HepG2 (cell line): ENCODE measurements at regions not wholly inside any gene's neighbourhood (a gene's known extent, or its start where the extent isn't known, plus 50 kb on each side); places are given as distances from the start of the nearest gene placed in this dataset.

Source experiments
- AKAP8 ChIP-seq: sonication (generic); formaldehyde crosslinking; IDR thresholded peaks from 2 replicates; pipeline ENCODE4 v1.5.1; 2020; ENCODE audit warnings: mild to moderate bottlenecking, missing genetic modification reagents
- CC2D1A ChIP-seq: sonication (generic); formaldehyde crosslinking; IDR thresholded peaks from 2 replicates; pipeline ENCODE4 v1.8.1; 2023; ENCODE audit warnings: mild to moderate bottlenecking, missing genetic modification reagents
- CENPT ChIP-seq: sonication (generic); formaldehyde crosslinking; IDR thresholded peaks from 2 replicates; pipeline ENCODE4 v1.8.0; 2022; ENCODE audit warnings: low read depth, mild to moderate bottlenecking, moderate library complexity, missing genetic modification reagents
- CHD2 ChIP-seq: IDR thresholded peaks from 2 replicates; pipeline ENCODE4 v1.6.1; 2011; ENCODE audit warnings: low read depth, low read length, improper control_type of control experiment
- CREM ChIP-seq, 2 experiments: sonication (generic) in 1 of 2; formaldehyde crosslinking in 1 of 2; IDR thresholded peaks; 2 replicates each; pipeline versions ENCODE4 v1.4.0 to v1.6.1; 2016 to 2020; ENCODE audit warnings: antibody characterized with exemption in 1 of 2, mild to moderate bottlenecking in 1 of 2, missing genetic modification reagents in 1 of 2
- GABPB1 ChIP-seq: IDR thresholded peaks from 2 replicates; pipeline ENCODE4 v1.6.1; 2016; ENCODE audit warnings: mild to moderate bottlenecking, missing genetic modification reagents, moderate library complexity, missing compliant biosample characterization
- IRX3 ChIP-seq: sonication (generic); formaldehyde crosslinking; IDR thresholded peaks from 2 replicates; pipeline ENCODE4 v1.8.1; 2023; ENCODE audit warnings: mild to moderate bottlenecking, low read depth, missing genetic modification reagents, borderline replicate concordance
- KLF15 ChIP-seq: sonication (generic); formaldehyde crosslinking; IDR thresholded peaks from 2 replicates; pipeline ENCODE4 v1.8.1; 2023; ENCODE audit warnings: borderline replicate concordance, mild to moderate bottlenecking, inconsistent platforms, missing genetic modification reagents, mixed read lengths
- MED1 ChIP-seq: sonication (generic); formaldehyde crosslinking; IDR thresholded peaks from 2 replicates; pipeline ENCODE4 v1.4.0; 2020; ENCODE audit warnings: missing genetic modification reagents
- NFIB ChIP-seq: sonication (generic); formaldehyde crosslinking; IDR thresholded peaks from 2 replicates; pipeline ENCODE4 v1.9.0; 2021; ENCODE audit warnings: missing genetic modification reagents, mild to moderate bottlenecking, borderline replicate concordance
- RFX5 ChIP-seq: IDR thresholded peaks from 2 replicates; pipeline ENCODE4 v1.6.1; 2011; ENCODE audit warnings: low read depth, low read length, improper control_type of control experiment
- SETDB1 ChIP-seq: sonication (generic); formaldehyde crosslinking; IDR thresholded peaks from 2 replicates; pipeline ENCODE4 v1.5.1; 2020; ENCODE audit warnings: missing genetic modification reagents, mild to moderate bottlenecking, borderline replicate concordance
- TAF15 ChIP-seq: fragments of 200-400 bp; formaldehyde crosslinking; IDR thresholded peaks from one replicate; pipeline ENCODE4 v1.6.1; 2018; ENCODE audit warnings: mild to moderate bottlenecking, low read depth, low read length; ENCODE audit not compliant: poor library complexity, severe bottlenecking
- YY1 ChIP-seq: IDR thresholded peaks from 2 replicates; pipeline ENCODE4 v1.6.1; 2011; ENCODE audit warnings: low read length, low read depth, moderate library complexity, mild to moderate bottlenecking; ENCODE audit not compliant: insufficient read depth, insufficient replicate concordance
- ZNF17 ChIP-seq: sonication (generic); formaldehyde crosslinking; IDR thresholded peaks from 2 replicates; pipeline ENCODE4 v1.5.0; 2020; ENCODE audit warnings: mild to moderate bottlenecking, missing genetic modification reagents
- ZNF232 ChIP-seq: sonication (generic); formaldehyde crosslinking; IDR thresholded peaks from 2 replicates; pipeline ENCODE4 v1.4.0; 2020; ENCODE audit warnings: missing genetic modification reagents, borderline replicate concordance
- ZNF282 ChIP-seq: fragments of 450-650 bp; IDR thresholded peaks from 2 replicates; pipeline ENCODE4 v1.6.1; 2018; ENCODE audit not compliant: partially characterized antibody
- ZNF329 ChIP-seq: sonication (generic); formaldehyde crosslinking; IDR thresholded peaks from 2 replicates; pipeline ENCODE4 v1.9.0; 2021; ENCODE audit warnings: low read depth, mild to moderate bottlenecking, missing genetic modification reagents
- ZNF350 ChIP-seq: sonication (generic); formaldehyde crosslinking; IDR thresholded peaks from 2 replicates; pipeline ENCODE4 v1.4.0; 2020; ENCODE audit warnings: mild to moderate bottlenecking, low read depth, missing genetic modification reagents, borderline replicate concordance
- ZNF607 ChIP-seq: sonication (generic); formaldehyde crosslinking; IDR thresholded peaks from 2 replicates; pipeline ENCODE4 v1.5.1; 2020; ENCODE audit warnings: missing genetic modification reagents, mild to moderate bottlenecking, borderline replicate concordance
- TF ChIP-seq, protein P1 (sequence below): sonication (generic); formaldehyde crosslinking; IDR thresholded peaks from 2 replicates; pipeline ENCODE4 v1.4.0; 2020; ENCODE audit warnings: missing genetic modification reagents
- TF ChIP-seq, protein P2 (sequence below): sonication (generic); formaldehyde crosslinking; IDR thresholded peaks from 2 replicates; pipeline ENCODE4 v1.5.1; 2020; ENCODE audit warnings: mild to moderate bottlenecking, missing genetic modification reagents, moderate library complexity
- TF ChIP-seq, protein P3 (sequence below): sonication (generic); formaldehyde crosslinking; IDR thresholded peaks from 2 replicates; pipeline ENCODE4 v1.4.0; 2020; ENCODE audit warnings: missing genetic modification reagents
- TF ChIP-seq, protein P4 (sequence below): IDR thresholded peaks from 2 replicates; pipeline ENCODE4 v1.6.1; 2016; ENCODE audit warnings: mild to moderate bottlenecking

DNA sequence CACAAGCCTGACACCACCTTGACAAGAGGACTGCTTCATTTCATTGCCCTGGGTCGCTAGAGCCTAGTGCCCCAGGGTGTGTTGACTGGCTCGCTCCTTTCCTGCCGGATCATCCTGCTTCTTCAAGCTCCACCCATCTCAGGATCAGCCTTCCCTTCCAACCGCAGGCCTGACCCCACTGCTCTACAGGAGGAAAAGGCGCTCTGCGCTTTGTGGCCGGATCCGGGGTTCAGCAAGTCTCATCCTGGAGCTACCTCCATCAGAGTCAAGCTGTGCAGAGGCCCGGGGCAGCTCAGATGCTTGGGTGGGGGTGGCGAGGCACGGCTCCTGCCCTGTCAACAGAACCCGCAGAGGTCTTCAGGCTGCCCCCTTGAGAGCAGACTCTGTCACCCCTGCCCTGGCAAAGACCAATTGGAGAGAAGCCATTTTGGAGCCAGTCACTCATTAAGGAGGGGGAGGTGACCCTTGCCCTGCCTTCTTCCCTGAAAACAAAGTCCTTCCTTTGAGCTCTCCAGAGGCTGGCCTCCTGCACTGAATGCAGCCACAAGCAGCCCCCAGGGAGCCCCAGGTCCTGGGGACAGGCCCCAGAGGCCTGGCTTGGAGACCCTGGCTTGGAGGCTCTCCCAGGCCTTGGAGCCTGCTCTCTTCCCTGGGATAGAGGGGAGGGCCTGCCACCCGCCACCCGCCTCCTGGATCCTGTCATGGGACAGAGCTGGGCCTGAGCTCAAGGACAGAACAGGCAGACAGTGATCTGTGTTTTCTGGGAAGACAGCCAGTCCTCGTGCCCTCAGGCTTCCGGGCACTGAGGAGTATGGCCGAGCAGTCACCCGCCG, 80.3 kb downstream of the CPN2 start (continued):
- TF ChIP-seq MED1 (CRISPR knock-in tag) = peak; percentile 38; the same call in 1 of the 2 replicates
- TF ChIP-seq, protein P1, sequence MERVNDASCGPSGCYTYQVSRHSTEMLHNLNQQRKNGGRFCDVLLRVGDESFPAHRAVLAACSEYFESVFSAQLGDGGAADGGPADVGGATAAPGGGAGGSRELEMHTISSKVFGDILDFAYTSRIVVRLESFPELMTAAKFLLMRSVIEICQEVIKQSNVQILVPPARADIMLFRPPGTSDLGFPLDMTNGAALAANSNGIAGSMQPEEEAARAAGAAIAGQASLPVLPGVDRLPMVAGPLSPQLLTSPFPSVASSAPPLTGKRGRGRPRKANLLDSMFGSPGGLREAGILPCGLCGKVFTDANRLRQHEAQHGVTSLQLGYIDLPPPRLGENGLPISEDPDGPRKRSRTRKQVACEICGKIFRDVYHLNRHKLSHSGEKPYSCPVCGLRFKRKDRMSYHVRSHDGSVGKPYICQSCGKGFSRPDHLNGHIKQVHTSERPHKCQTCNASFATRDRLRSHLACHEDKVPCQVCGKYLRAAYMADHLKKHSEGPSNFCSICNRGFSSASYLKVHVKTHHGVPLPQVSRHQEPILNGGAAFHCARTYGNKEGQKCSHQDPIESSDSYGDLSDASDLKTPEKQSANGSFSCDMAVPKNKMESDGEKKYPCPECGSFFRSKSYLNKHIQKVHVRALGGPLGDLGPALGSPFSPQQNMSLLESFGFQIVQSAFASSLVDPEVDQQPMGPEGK (CRISPR knock-in tag) = peak; percentile 80
- no peak for TF ChIP-seq TAF15
- TF ChIP-seq ZNF607 (CRISPR knock-in tag) = no peak
- no peak for TF ChIP-seq NFIB (CRISPR knock-in tag)
- no peak for TF ChIP-seq KLF15 (CRISPR knock-in tag)
- peak; percentile 36; the same call in 1 of the 2 replicates for TF ChIP-seq GABPB1 (CRISPR knock-in tag)
- no peak for TF ChIP-seq RFX5
- no peak for TF ChIP-seq CC2D1A (CRISPR knock-in tag)
- 0 out of 2 replicates have a peak, but pooled peaks have one; percentile 4 for TF ChIP-seq ZNF350
- TF ChIP-seq YY1 = peak; percentile 62
- TF ChIP-seq, protein P2, sequence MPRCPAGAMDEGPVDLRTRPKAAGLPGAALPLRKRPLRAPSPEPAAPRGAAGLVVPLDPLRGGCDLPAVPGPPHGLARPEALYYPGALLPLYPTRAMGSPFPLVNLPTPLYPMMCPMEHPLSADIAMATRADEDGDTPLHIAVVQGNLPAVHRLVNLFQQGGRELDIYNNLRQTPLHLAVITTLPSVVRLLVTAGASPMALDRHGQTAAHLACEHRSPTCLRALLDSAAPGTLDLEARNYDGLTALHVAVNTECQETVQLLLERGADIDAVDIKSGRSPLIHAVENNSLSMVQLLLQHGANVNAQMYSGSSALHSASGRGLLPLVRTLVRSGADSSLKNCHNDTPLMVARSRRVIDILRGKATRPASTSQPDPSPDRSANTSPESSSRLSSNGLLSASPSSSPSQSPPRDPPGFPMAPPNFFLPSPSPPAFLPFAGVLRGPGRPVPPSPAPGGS = peak; percentile 29; the same call in 1 of the 2 replicates
- no peak for TF ChIP-seq CHD2
- TF ChIP-seq IRX3 = 0 out of 2 replicates have a peak, but pooled peaks have one; percentile 39
- TF ChIP-seq CENPT = no peak
- TF ChIP-seq, protein P3, sequence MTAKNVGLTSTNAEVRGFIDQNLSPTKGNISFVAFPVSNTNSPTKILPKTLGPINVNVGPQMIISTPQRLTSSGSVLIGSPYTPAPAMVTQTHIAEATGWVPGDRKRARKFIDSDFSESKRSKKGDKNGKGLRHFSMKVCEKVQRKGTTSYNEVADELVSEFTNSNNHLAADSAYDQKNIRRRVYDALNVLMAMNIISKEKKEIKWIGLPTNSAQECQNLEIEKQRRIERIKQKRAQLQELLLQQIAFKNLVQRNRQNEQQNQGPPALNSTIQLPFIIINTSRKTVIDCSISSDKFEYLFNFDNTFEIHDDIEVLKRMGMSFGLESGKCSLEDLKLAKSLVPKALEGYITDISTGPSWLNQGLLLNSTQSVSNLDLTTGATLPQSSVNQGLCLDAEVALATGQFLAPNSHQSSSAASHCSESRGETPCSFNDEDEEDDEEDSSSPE (CRISPR knock-in tag) = no peak
- no peak for TF ChIP-seq ZNF329 (CRISPR knock-in tag)
- no peak for TF ChIP-seq ZNF232 (CRISPR knock-in tag)
- 0 out of 2 replicates have a peak, but pooled peaks have one; percentile 7 for TF ChIP-seq SETDB1 (CRISPR knock-in tag)
- no peak for TF ChIP-seq AKAP8 (CRISPR knock-in tag)
- no peak for TF ChIP-seq ZNF282
- TF ChIP-seq CREM (IDR thresholded peaks at IDR 0.05) = no peak
- no peak for TF ChIP-seq CREM (CRISPR knock-in tag; IDR thresholded peaks at IDR 0.05)
- TF ChIP-seq, protein P4, sequence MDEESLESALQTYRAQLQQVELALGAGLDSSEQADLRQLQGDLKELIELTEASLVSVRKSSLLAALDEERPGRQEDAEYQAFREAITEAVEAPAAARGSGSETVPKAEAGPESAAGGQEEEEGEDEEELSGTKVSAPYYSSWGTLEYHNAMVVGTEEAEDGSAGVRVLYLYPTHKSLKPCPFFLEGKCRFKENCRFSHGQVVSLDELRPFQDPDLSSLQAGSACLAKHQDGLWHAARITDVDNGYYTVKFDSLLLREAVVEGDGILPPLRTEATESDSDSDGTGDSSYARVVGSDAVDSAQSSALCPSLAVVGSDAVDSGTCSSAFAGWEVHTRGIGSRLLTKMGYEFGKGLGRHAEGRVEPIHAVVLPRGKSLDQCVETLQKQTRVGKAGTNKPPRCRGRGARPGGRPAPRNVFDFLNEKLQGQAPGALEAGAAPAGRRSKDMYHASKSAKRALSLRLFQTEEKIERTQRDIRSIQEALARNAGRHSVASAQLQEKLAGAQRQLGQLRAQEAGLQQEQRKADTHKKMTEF (CRISPR knock-in tag) = peak; percentile 36; the same call in 1 of the 2 replicates
- TF ChIP-seq ZNF17 (CRISPR knock-in tag) = no peak
